IPS-18c (cell line): ENCODE measurements at regions not wholly inside any gene's neighbourhood (a gene's known extent, or its start where the extent isn't known, plus 50 kb on each side); places are given as distances from the start of the nearest gene placed in this dataset.
"Not testable (repeated sequence)": the region's sequence is repeated elsewhere in the genome, so short reads cannot be mapped to it uniquely, and the experiment has no call there.

Experiments
- H3K4me3 ChIP-seq: 2 replicates; pipeline ENCODE4 v1.7.0; 2013; ENCODE audit warnings: low read depth, mild to moderate bottlenecking, low read length, moderate library complexity; ENCODE audit not compliant: insufficient read depth
- H3K9me3 ChIP-seq: one replicate; pipeline ENCODE4 v1.6.1; 2013; ENCODE audit warnings: mild to moderate bottlenecking, low read length, moderate library complexity; ENCODE audit not compliant: control insufficient read depth, insufficient read depth

DNA sequence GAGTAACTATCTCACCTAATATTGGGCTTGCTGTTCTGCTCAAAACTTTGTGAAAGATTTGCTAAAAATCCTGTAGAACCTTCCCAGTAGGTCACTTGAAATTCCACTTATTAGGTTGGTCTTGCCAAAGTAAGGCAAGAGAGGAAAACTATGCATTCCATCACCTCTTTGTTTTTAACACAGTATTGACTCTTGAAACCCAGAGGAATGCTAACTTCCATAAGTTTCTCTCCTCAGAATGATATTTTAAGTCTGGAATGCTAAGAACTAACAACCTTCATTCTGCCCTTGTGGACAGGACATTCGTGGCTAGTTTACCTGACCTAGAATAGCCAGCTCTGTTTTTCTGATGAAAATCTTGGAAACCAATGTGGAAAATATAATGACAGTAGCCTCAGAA is 154.5 kb downstream of the TMCO5A start:
- Histone ChIP-seq H3K4me3 (no peak overlapping the region), H3K9me3 (no peaks in the 10 kb centered on the region)

DNA sequence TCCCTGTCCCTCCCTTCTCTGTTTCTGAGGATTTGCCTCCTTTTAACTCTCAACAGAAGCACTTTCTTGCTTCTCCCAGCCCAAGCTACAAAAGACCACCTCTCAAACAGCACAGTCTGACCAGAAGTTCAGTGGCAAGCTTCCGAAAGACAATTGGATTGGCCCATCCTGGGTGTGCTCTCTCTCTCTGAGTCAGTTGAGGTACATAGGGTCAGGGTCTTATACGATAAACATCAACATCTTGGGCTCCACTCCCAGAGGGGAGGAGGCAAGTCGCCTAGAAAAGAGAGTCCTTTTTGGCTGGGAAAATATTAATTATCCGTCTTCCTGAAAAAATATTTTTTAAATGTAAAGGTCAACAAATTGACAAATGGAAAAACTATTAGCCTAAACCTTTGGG is 155.8 kb downstream of the TMCO5A start:
- Histone ChIP-seq H3K4me3 (no peak overlapping the region), H3K9me3 (no peaks in the 10 kb centered on the region)

DNA sequence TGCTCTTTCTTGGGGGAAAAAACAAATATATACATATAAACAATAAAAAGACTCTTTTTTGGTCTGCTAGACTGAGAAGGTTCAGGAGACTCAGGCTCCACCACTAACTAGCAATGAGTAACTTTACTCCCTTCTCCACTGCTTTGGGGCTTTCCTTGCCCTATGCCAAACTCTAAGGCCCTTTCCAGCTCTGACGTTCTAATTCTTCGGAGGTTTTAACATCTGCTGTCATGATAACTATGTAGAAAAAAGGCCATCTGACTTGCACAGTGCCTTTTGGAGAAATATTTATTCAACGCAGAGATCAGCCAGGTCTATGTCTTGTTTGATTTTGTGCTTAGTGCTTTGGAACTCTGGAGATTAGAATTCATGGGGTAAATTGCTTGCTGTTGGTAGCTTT is 156.2 kb downstream of the TMCO5A start:
- Histone ChIP-seq H3K9me3 (no peaks in the 10 kb centered on the region), H3K4me3 (no peak overlapping the region)

DNA sequence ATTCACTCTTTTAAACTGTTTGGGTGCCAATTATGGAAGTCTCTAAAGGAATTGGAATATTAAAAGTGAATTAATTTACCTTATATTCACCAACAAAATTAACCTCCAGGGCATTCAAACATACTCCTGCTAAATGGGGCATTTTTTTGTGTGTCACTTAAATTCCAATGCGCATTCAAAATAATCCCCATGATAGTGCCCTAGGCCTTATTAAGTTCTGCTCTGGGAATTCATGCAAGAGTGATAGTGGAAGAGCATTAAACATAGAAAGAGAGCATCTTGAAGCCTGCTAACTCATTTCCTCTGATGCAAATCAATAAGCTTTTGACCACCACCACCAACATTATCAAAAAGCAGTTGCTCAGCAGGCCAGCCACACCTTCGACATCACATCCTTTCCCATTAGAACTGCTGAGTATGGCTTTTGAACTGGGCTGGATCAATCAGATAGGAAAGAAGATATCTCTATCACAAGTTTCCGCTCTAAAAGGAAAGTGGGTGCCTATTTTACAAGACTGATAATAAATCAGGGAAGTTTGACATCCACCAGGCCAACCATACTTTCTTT is 156.7 kb downstream of the TMCO5A start:
- H3K4me3 ChIP-seq: no peak overlapping the region
- no peaks in the 10 kb centered on the region for H3K9me3 ChIP-seq

DNA sequence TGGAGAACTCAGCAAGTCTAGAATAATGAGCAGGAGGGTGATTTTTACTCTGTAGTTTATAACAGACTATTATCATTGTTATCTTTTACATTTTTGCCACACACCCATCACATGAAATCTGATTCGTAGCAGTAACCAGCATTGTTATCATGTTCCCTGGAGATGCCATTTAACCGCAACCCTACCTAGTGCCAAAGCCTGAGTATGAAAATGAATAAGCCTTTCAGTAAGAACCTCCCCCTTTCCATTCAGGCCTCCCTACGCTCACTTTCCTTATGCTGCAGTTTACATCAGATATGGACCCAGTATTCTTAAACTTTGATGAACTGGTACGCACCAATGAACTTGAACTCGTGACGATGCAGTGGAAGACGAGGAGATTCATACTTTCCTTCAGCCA is 158.7 kb upstream of the SPRED1 start:
- Histone ChIP-seq H3K4me3 (no peak overlapping the region), H3K9me3 (peaks cover 2% of the 10 kb centered on the region)

DNA sequence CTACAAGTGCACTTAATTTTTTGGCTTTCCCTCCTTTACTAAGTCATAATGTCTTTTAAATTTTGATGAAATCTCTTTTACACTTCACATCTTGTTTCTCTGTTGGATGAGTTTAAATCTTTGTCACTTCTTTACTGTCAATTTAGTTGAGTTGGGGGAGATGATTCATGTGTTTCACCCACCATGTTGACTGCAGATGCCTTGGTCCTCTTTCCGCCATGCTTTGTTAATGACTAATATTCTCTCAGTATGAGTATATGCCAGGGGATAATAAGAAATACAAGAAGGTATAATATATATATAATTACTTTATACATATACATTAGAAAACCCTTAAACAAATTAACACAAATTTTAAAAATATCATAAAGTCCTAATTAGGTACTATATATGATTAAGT is 149.7 kb upstream of the SPRED1 start:
- H3K4me3 ChIP-seq: no peak overlapping the region
- H3K9me3 ChIP-seq: no peaks in the 10 kb centered on the region

DNA sequence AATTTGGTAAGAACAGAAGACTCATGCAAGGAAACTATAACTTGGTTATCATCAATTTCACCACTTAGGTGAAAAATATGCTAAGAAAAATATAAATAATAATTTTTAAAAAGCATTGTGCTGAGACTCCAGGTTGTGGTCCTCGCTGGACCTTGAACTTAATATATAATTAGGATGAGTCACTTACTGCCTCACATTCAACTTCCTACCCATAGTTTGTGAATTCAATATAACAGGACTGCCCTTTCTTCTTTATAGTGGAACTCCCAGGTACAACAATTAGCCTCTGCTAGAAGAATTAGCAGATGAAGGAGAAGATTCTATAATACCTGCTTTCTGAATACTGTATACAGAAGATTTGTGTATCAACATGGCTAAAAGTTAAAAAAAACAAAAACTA is 149.1 kb upstream of the SPRED1 start:
- Histone ChIP-seq H3K4me3 (no peak overlapping the region), H3K9me3 (no peaks in the 10 kb centered on the region)

DNA sequence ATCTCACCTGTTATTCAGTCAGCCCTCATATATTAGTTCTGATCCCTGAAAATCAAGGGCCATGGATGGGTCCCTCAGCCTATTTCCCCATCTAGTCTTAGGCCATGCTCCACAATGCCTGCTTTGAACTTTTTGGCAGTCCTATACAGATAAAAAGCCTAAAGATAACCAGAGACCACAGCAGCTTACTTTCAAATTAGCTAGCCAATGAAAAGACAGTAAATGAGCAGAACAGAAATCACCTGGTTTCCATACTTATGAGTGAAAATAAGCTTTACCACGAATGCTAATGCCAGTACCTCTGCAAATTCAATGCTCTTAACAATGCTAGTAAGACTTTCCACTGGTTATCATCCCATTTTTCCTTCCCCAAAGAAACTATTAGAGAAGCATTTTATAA is 141.6 kb upstream of the SPRED1 start:
- Histone ChIP-seq H3K9me3 (no peaks in the 10 kb centered on the region), H3K4me3 (no peak overlapping the region)

DNA sequence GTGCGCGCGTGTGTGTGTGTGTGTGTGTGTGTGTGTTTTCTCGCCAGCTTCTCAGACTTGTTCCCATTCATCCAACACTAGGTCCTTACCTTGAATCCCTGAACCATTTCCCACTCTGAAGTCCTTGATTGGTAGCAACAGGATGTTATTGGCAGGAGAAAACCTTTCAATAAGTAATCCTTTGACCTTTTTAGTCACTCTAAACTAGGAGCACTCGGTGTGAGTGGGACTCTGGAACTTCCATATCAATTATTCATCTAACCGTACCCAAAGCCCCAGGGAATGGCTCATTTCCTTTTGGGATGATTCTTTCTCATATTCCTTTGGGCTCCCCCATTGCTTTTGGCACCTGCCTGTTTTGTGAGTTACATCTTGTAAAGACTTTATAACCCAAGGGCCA is 140.2 kb upstream of the SPRED1 start:
- H3K4me3 ChIP-seq: no peak overlapping the region; the same call in 1 of the 2 replicates
- H3K9me3 ChIP-seq: no peaks in the 10 kb centered on the region

DNA sequence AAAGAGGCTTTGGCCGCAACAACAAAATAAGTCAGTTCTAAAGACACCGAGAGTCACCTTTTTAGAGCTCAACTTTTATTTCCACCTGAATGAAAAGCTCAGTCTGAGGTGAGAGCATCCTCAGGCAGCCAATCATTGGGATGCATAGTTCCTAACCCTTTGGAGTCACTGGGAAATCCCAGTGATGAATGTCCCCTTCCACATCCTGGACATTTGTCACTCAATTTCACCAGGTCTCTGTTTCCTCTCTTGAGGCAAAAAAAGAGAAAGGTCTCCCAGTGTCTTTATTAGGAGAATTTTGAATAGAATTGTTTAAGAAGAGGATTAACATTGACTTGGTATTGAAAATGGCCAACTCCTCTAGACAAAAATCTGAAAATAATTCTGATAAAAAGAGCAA is 137.5 kb upstream of the SPRED1 start:
- Histone ChIP-seq H3K9me3 (no peaks in the 10 kb centered on the region), H3K4me3 (no peak overlapping the region)

DNA sequence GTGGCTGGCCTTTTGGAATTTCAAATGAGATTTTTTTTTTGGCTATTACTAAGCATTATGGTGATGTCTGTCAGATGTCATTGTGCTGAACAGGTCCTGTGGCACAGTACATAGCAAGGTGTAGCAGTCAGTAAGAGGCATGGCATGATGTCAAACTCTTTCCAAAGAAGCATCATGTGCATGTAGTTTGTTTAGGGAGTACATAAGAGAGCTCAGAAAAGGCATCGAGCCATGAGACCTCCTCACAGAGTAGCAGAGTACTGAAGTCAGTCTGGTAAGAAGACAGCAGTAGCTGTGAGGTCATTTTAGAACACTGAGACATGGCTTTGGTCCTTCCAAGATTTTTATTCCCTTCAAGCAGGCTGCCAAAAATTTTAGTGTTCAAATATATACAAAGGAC is 134.9 kb upstream of the SPRED1 start:
- no peaks in the 10 kb centered on the region for H3K9me3 ChIP-seq
- H3K4me3 ChIP-seq: no peak overlapping the region

DNA sequence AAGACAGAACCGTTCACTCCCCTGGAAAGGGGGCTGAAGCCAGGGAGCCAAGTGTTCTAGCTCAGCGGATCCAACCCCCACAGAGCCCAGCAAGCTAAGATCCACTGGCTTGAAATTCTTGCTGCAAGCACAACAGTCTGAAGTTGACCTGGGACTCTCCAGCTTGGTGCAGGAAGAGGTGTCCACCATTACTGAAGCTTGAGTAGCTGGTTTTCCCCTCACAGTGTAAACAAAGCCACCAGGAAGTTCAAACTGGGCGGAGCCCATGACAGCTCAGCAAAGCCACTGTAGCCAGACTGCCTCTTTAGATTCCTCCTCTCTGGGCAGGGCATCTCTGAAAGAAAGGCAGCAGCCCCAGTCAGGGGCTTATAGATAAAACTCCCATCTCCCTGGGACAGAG is 132.8 kb upstream of the SPRED1 start:
- not testable (repeated sequence) for H3K4me3 ChIP-seq, H3K9me3 ChIP-seq

DNA sequence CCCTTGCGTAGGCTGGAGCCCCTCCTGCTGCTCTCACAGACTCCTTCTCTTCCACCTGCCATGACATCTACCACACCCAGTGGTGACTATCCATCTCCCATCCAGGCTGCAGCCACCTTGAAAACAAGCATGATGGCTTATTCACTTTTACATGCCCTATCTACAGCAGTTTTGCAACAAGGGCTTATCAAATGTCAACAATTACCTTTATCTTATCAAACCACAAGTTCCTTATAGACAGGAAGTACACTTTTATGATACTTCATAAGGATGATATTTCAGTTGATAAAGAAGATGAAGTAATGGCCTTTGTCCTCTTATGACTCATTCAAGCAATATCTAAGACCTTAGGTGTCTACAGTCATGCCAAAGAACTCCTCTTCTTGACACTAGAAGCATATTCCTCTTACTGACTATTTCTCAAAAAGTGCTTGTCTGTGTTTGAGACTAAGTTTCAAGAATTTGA is 125.3 kb upstream of the SPRED1 start:
- no peak overlapping the region for H3K4me3 ChIP-seq
- no peaks in the 10 kb centered on the region for H3K9me3 ChIP-seq

DNA sequence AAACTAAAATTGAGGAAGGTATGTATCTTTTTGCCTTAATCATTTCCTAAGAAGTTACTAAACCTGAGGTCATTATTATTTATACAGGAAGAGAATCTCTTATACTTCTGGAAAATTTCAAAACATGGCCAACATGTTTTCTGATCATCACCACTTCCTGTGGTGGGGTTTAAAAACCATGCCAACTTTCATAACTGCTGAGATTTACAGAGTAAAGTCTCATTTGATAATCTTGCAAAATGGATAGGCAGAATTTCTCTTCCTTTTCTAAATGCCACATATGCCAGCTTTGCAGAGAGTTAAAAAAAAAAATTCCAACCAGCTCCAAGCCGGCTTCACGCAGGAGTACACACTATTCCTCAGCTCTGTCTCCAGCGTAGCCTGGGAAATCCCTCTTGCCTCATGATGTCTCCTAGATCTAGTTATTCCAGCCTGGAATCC is 124.3 kb upstream of the SPRED1 start:
- no peaks in the 10 kb centered on the region for H3K9me3 ChIP-seq
- no peak overlapping the region for H3K4me3 ChIP-seq

DNA sequence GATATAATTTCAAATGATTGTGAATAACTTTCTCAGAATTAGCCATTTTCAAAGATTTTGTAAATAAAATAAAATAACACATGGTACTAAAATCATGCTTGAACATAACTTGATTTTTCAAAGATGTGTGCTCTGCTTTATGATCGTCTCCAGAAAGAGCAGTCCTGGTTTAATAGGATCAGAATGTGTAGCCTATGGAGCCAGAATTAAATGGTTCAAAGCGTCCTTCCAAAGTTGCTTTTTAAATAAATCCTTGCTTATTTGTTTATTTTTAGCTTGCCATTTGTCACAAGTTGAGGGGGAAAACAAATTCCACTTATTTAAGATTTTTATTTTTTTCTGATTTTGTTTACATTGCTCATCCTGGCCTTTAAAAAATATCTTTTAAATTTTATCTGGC is 123.7 kb upstream of the SPRED1 start:
- Histone ChIP-seq H3K4me3 (no peak overlapping the region), H3K9me3 (no peaks in the 10 kb centered on the region)

DNA sequence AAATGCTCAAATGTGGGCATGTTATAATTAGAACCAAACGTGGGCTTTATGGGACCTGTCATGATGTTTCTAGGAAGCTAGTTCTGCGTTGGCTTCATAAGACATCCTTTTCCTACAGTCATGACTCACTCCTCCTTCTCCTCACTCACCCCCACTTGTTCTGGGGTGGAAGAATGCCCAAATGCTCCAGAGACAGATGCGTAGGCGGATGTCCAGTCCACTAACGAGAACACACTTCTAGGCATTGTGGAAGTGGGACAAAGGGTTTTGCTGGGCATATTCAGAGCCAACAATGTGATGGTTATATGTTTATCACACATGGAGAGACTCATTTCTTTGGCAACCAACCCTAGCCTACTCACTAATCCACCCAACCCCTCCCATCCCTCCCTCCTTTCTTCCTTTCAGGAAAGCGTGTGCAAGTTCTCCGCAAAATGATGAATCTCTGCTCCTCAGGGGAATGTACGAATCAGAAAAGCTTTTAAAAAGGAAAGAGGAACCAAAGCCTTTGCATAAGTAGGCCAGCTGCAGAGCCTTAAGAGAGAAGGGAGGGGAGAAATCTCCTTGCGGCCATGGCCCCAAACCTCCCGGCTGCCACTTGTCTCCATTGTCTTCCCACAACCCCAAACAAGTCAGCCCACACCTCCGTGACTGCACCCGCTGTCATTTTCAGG is 123.0 kb upstream of the SPRED1 start:
- Histone ChIP-seq H3K4me3 (no peak overlapping the region), H3K9me3 (no peaks in the 10 kb centered on the region)

DNA sequence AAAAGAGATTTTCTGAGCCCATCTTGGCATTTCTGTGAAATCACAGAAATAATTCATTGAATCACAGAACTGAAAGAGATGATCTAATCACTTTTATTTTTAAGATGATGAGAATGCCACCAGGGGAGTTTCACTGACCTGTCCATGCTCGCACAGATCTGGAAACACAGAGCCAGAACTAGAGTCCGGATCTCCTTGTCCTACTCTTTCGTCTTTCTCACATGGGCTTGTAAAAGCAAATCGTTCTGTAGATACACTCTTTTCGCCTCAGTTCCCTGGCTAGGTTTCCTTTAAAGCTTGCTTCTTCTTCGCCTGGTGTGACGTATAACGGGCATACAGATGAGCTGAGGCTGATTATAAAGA is 122.5 kb upstream of the SPRED1 start:
- Histone ChIP-seq H3K9me3 (no peaks in the 10 kb centered on the region), H3K4me3 (no peak overlapping the region)

DNA sequence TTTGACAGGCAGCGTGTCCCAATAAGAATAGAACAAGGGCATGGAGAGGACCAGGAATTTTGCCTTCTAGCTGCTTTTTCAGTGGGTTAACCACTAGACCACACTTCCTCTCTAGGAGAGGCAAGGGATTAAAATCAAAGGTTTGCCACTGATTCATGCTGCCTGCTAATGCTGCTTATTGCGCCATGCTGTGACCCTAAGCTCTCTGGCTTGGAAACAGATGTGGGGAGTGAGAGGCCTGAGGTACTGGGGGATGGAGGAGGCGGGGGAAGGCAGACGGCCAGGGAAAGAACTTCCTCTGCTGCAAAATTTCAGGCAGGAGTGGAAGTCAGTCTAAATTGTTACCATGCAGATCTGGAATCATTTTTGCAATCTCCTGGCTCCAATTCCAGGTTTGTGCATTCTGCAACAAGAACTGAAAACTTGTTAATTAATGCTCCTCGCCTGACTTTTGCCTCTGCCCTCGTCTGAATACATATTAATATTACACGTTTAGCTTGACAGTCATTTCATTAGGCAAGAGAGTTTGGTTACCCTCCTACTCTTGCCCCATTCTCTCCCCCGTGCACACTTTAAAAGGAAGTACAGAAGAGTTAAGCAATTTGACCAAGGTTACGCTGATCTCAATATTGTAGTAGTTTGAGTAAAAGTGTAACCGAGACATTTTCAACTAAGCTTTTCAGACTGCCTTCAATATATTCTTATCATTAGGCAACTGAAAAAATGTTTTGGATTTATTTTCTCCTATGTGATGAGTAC is 121.7 kb upstream of the SPRED1 start:
- H3K4me3 ChIP-seq: no peak overlapping the region
- no peaks in the 10 kb centered on the region for H3K9me3 ChIP-seq
